GM23338 (cell line): ENCODE measurements at regions not wholly inside any gene's neighbourhood (a gene's known extent, or its start where the extent isn't known, plus 50 kb on each side); places are given as distances from the start of the nearest gene placed in this dataset.

Experiments used
- ATAC-seq: fragments of 200-7000 bp; cut with Tn5 transposase; 3 replicates; pipeline ENCODE4 v1.9.1; 2020
- DNase-seq: peaks from one replicate; pipeline ENCODE4 v3.0.0-alpha.2; 2015; ENCODE audit warnings: low spot score
- H2AFZ ChIP-seq: fragments of 200-600 bp; sonication (generic); 2 replicates; pipeline ENCODE4 v1.8.0; 2016; ENCODE audit warnings: antibody characterized with exemption, mild to moderate bottlenecking, moderate library complexity
- H3F3A ChIP-seq: fragments of 200-600 bp; sonication (generic); replicated peaks from 2 replicates; pipeline ENCODE4 v1.8.0; 2017; ENCODE audit warnings: antibody characterized with exemption, mixed run types, low read depth
- H3K27ac ChIP-seq: fragments of 200-600 bp; sonication (generic); 2 replicates; pipeline ENCODE4 v1.6.1; 2016; ENCODE audit warnings: low read depth
- H3K27me3 ChIP-seq: fragments of 200-600 bp; sonication (generic); 2 replicates; pipeline ENCODE4 v1.8.0; 2016; ENCODE audit warnings: mild to moderate bottlenecking, mixed run types, moderate library complexity; ENCODE audit not compliant: insufficient read depth
- H3K36me3 ChIP-seq: fragments of 200-600 bp; sonication (generic); 2 replicates; pipeline ENCODE4 v1.8.0; 2016; ENCODE audit warnings: mild to moderate bottlenecking; ENCODE audit not compliant: insufficient read depth
- H3K4me1 ChIP-seq: fragments of 200-600 bp; sonication (generic); 2 replicates; pipeline ENCODE4 v1.8.0; 2016; ENCODE audit warnings: mild to moderate bottlenecking, moderate library complexity; ENCODE audit not compliant: insufficient read depth
- H3K4me2 ChIP-seq: fragments of 200-600 bp; sonication (generic); 2 replicates; pipeline ENCODE4 v1.7.1; 2017; ENCODE audit warnings: mixed run types
- H3K4me3 ChIP-seq: fragments of 200-600 bp; sonication (generic); 2 replicates; pipeline ENCODE4 v1.6.1; 2016; ENCODE audit warnings: mixed run types
- H3K79me2 ChIP-seq: fragments of 200-600 bp; sonication (generic); replicated peaks from 2 replicates; pipeline ENCODE4 v1.8.0; 2017; ENCODE audit warnings: mild to moderate bottlenecking; ENCODE audit not compliant: insufficient read depth
- H3K9me2 ChIP-seq: fragments of 200-600 bp; sonication (generic); 2 replicates; pipeline ENCODE4 v1.8.0; 2017; ENCODE audit not compliant: insufficient read depth
- H4K20me1 ChIP-seq: fragments of 200-600 bp; sonication (generic); replicated peaks from 2 replicates; pipeline ENCODE4 v1.8.0; 2017; ENCODE audit warnings: mild to moderate bottlenecking; ENCODE audit not compliant: insufficient read depth
- H3K27ac Mint-ChIP-seq: 2 replicates; pipeline ENCODE4 v1.8.0; 2020; ENCODE audit warnings: inconsistent platforms, mild to moderate bottlenecking, moderate library complexity, mixed read lengths
- H3K27me3 Mint-ChIP-seq: 3 replicates; pipeline ENCODE4 v1.8.0; 2022; ENCODE audit warnings: low read depth, mild to moderate bottlenecking, moderate library complexity, mixed read lengths, inconsistent platforms; ENCODE audit not compliant: insufficient read depth, poor library complexity
- H3K36me3 Mint-ChIP-seq: 3 replicates; pipeline ENCODE4 v1.8.0; 2021; ENCODE audit warnings: low read depth, mild to moderate bottlenecking, inconsistent platforms, moderate library complexity, mixed read lengths
- H3K4me1 Mint-ChIP-seq: 3 replicates; pipeline ENCODE4 v1.8.0; 2020; ENCODE audit warnings: mild to moderate bottlenecking, inconsistent platforms, mixed read lengths
- H3K4me3 Mint-ChIP-seq: 3 replicates; pipeline ENCODE4 v1.8.0; 2021; ENCODE audit warnings: moderate library complexity, mild to moderate bottlenecking, inconsistent platforms, mixed read lengths
- H3K9me3 Mint-ChIP-seq: 3 replicates; pipeline ENCODE4 v1.8.0; 2020; ENCODE audit warnings: moderate library complexity, mild to moderate bottlenecking, inconsistent platforms, mixed read lengths
- CREB1 ChIP-seq: fragments of 250-450 bp; sonication (Bioruptor Pico); IDR thresholded peaks from 2 replicates; pipeline ENCODE4 v1.5.0; 2020; ENCODE audit warnings: low read depth, mild to moderate bottlenecking, moderate library complexity
- EZH2phosphoT487 ChIP-seq: fragments of 200-600 bp; sonication (generic); IDR thresholded peaks from one replicate; pipeline ENCODE4 v1.8.1; 2018; ENCODE audit warnings: antibody characterized with exemption; ENCODE audit not compliant: unreplicated experiment
- JUNB ChIP-seq: IDR thresholded peaks from one replicate; pipeline ENCODE4 v1.6.1; 2016; ENCODE audit warnings: antibody characterized with exemption; ENCODE audit not compliant: unreplicated experiment
- NANOG ChIP-seq: IDR thresholded peaks from 2 replicates; pipeline ENCODE4 v1.6.1; 2016; ENCODE audit warnings: antibody characterized with exemption, borderline replicate concordance
- POLR2AphosphoS5 ChIP-seq: IDR thresholded peaks from 2 replicates; pipeline ENCODE4 v1.6.1; 2016; ENCODE audit warnings: antibody characterized with exemption, low read depth
- STAT1 ChIP-seq: IDR thresholded peaks from one replicate; pipeline ENCODE4 v1.6.1; 2016; ENCODE audit warnings: antibody characterized with exemption; ENCODE audit not compliant: unreplicated experiment
- ZNF114 ChIP-seq: fragments of 250-450 bp; sonication (Bioruptor Pico); IDR thresholded peaks from 2 replicates; pipeline ENCODE4 v1.5.0; 2020; ENCODE audit warnings: mild to moderate bottlenecking, moderate library complexity
- TF ChIP-seq, protein P1 (sequence below): fragments of 250-450 bp; sonication (Bioruptor Pico); IDR thresholded peaks from 2 replicates; pipeline ENCODE4 v1.5.0; 2020; ENCODE audit warnings: mild to moderate bottlenecking, moderate library complexity
- TF ChIP-seq, protein P2 (sequence below): IDR thresholded peaks from 2 replicates; pipeline ENCODE4 v1.6.1; 2016; ENCODE audit warnings: antibody characterized with exemption

DNA sequence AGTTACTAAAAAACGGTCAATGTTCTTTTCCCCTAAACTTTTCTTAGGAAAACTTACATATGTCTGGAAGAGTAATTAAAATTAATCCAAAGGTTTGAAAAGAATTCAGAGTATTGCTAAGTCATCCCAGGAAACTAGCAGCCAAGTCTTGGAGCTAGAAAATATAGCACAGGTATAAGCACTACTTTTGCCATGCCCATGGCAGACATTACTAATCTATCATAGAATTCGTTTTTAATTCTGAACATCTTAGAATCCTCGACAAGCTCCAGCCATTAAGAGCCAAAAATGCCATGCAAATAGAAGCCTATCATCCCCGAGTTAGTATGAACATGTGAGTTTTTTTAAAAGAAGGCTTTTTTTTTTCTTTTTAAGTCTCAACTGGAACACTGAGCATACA is 395.0 kb downstream of the ZEB2 start (continued):
- TF ChIP-seq, protein P1, sequence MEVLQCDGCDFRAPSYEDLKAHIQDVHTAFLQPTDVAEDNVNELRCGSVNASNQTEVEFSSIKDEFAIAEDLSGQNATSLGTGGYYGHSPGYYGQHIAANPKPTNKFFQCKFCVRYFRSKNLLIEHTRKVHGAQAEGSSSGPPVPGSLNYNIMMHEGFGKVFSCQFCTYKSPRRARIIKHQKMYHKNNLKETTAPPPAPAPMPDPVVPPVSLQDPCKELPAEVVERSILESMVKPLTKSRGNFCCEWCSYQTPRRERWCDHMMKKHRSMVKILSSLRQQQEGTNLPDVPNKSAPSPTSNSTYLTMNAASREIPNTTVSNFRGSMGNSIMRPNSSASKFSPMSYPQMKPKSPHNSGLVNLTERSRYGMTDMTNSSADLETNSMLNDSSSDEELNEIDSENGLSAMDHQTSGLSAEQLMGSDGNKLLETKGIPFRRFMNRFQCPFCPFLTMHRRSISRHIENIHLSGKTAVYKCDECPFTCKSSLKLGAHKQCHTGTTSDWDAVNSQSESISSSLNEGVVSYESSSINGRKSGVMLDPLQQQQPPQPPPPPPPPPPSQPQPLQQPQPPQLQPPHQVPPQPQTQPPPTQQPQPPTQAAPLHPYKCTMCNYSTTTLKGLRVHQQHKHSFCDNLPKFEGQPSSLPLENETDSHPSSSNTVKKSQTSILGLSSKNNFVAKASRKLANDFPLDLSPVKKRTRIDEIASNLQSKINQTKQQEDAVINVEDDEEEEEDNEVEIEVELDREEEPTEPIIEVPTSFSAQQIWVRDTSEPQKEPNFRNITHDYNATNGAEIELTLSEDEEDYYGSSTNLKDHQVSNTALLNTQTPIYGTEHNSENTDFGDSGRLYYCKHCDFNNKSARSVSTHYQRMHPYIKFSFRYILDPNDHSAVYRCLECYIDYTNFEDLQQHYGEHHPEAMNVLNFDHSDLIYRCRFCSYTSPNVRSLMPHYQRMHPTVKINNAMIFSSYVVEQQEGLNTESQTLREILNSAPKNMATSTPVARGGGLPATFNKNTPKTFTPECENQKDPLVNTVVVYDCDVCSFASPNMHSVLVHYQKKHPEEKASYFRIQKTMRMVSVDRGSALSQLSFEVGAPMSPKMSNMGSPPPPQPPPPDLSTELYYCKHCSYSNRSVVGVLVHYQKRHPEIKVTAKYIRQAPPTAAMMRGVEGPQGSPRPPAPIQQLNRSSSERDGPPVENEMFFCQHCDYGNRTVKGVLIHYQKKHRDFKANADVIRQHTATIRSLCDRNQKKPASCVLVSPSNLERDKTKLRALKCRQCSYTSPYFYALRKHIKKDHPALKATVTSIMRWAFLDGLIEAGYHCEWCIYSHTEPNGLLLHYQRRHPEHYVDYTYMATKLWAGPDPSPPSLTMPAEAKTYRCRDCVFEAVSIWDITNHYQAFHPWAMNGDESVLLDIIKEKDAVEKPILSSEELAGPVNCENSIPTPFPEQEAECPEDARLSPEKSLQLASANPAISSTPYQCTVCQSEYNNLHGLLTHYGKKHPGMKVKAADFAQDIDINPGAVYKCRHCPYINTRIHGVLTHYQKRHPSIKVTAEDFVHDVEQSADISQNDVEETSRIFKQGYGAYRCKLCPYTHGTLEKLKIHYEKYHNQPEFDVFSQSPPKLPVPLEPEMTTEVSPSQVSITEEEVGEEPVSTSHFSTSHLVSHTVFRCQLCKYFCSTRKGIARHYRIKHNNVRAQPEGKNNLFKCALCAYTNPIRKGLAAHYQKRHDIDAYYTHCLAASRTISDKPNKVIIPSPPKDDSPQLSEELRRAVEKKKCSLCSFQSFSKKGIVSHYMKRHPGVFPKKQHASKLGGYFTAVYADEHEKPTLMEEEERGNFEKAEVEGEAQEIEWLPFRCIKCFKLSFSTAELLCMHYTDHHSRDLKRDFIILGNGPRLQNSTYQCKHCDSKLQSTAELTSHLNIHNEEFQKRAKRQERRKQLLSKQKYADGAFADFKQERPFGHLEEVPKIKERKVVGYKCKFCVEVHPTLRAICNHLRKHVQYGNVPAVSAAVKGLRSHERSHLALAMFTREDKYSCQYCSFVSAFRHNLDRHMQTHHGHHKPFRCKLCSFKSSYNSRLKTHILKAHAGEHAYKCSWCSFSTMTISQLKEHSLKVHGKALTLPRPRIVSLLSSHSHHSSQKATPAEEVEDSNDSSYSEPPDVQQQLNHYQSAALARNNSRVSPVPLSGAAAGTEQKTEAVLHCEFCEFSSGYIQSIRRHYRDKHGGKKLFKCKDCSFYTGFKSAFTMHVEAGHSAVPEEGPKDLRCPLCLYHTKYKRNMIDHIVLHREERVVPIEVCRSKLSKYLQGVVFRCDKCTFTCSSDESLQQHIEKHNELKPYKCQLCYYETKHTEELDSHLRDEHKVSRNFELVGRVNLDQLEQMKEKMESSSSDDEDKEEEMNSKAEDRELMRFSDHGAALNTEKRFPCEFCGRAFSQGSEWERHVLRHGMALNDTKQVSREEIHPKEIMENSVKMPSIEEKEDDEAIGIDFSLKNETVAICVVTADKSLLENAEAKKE = no peak
- TF ChIP-seq STAT1 = no peak
- no peak for TF ChIP-seq JUNB
- no peak for TF ChIP-seq EZH2phosphoT487
- TF ChIP-seq POLR2AphosphoS5 = no peak
- TF ChIP-seq NANOG = no peak
- TF ChIP-seq CREB1 (CRISPR knock-in tag) = no peak

DNA sequence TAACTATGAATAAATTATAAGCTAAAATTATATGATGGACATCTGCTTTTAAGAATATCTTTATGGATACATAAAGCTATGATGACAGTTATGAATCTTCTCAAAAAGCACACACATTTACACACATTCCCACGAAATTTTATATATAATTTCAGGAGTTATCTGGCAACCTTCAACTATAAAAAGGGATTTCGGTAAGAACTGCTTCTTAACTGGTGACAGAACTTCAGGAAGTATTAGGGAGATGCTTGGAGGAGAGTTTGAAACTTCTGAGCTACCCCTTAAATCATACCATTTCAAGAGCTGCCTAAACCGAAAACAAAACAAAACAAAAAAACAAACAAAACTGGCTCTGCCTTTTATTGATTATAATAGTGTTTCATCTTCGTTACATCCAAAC is 399.4 kb downstream of the ZEB2 start:
- no peaks in the 10 kb centered on the region for H3F3A ChIP-seq
- H3K9me2 ChIP-seq = no peaks in the 10 kb centered on the region
- no peak overlapping the region for H3K27ac Mint-ChIP-seq
- no peak overlapping the region for H3K4me3 ChIP-seq
- H3K9me3 Mint-ChIP-seq = no peaks in the 10 kb centered on the region
- H3K4me1 ChIP-seq = no peaks in the 10 kb centered on the region
- no peaks in the 10 kb centered on the region for H4K20me1 ChIP-seq
- TF ChIP-seq NANOG (no peak), JUNB (no peak), CREB1 (CRISPR knock-in tag) (no peak), ZNF114 (CRISPR knock-in tag) (no peak), POLR2AphosphoS5 (no peak)
- TF ChIP-seq, protein P2, sequence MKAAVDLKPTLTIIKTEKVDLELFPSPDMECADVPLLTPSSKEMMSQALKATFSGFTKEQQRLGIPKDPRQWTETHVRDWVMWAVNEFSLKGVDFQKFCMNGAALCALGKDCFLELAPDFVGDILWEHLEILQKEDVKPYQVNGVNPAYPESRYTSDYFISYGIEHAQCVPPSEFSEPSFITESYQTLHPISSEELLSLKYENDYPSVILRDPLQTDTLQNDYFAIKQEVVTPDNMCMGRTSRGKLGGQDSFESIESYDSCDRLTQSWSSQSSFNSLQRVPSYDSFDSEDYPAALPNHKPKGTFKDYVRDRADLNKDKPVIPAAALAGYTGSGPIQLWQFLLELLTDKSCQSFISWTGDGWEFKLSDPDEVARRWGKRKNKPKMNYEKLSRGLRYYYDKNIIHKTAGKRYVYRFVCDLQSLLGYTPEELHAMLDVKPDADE = no peak
- H3K36me3 Mint-ChIP-seq = peaks cover 4% of the 10 kb centered on the region; the same call in 1 of the 3 replicates
- H3K4me3 Mint-ChIP-seq = no peak overlapping the region
- H3K4me1 Mint-ChIP-seq = peaks cover 3% of the 10 kb centered on the region; the same call in 1 of the 3 replicates
- no peak overlapping the region for H2AFZ ChIP-seq
- H3K27me3 Mint-ChIP-seq = peaks cover 1% of the 10 kb centered on the region
- no peaks in the 10 kb centered on the region for H3K36me3 ChIP-seq
- H3K27me3 ChIP-seq = no peaks in the 10 kb centered on the region
- no peaks in the 10 kb centered on the region for H3K79me2 ChIP-seq
- H3K4me2 ChIP-seq = no peak overlapping the region
- no peak overlapping the region for H3K27ac ChIP-seq
- ATAC-seq (no peak), DNase-seq (no peak)
